ENCODE measurements at regions not wholly inside any gene's neighbourhood (a gene's known extent, or its start where the extent isn't known, plus 50 kb on each side); places are given as distances from the start of the nearest gene placed in this dataset.

GRCh38 chr3:177724020-177724638 is 526.8 kb upstream of the TBL1XR1 start:
- no peak for ATAC-seq
- Histone ChIP-seq H3K9me2 (replicated peaks; ENCODE audit: low read length) (no peaks in the 10 kb centered on the region), H3K27ac (ENCODE audit: low read length) (no peak overlapping the region), H4K20me1 (ENCODE audit: low read length) (no peaks in the 10 kb centered on the region), H3K4me3 (ENCODE audit: low read length) (no peak overlapping the region), H3K4me2 (ENCODE audit: low read length) (no peak overlapping the region), H3K36me3 (ENCODE audit: low read depth, low read length) (no peaks in the 10 kb centered on the region), H3K79me2 (ENCODE audit: low read length) (no peaks in the 10 kb centered on the region), H3K27me3 (ENCODE audit: low read length) (no peaks in the 10 kb centered on the region), H3K4me1 (ENCODE audit: insufficient read depth, low read length) (peaks cover 12% of the 10 kb centered on the region), H2AFZ (ENCODE audit: low read length) (no peak overlapping the region), H3K9ac (ENCODE audit: low read length) (no peak overlapping the region), H3K9me3 (ENCODE audit: low read length) (no peaks in the 10 kb centered on the region), H3F3A (ENCODE audit: low read length, unreplicated experiment) (no peaks in the 10 kb centered on the region)
- TF ChIP-seq EZH2 (IDR thresholded peaks at IDR 0.05; ENCODE audit: low read length, unreplicated experiment), result no peak
- no peak for TF ChIP-seq CTCF (conservative IDR thresholded peaks at IDR 0.05; ENCODE audit: low read depth, low read length)
- TF ChIP-seq EZH2phosphoT487 (IDR thresholded peaks at IDR 0.05; ENCODE audit: borderline replicate concordance, low read length), result no peak
- ChIA-PET POLR2A (ENCODE audit: unreplicated experiment) (no interaction called here), CTCF (no interaction called here)
- BruUV-seq (replicated peaks), result no TSS peak
- DNase-seq, result no peak
- intact Hi-C loops (cut with micrococcal nuclease), result no loop called here

GRCh38 chr3:177725165-177725564 is 527.9 kb upstream of the TBL1XR1 start:
- Histone ChIP-seq H3K4me2 (ENCODE audit: low read length) (no peak overlapping the region), H3K4me3 (ENCODE audit: low read length) (no peak overlapping the region), H3K9me2 (replicated peaks; ENCODE audit: low read length) (no peaks in the 10 kb centered on the region), H3K79me2 (ENCODE audit: low read length) (no peaks in the 10 kb centered on the region), H3K9me3 (ENCODE audit: low read length) (no peaks in the 10 kb centered on the region), H3K27me3 (ENCODE audit: low read length) (no peaks in the 10 kb centered on the region), H2AFZ (ENCODE audit: low read length) (peak overlapping the region; percentile 18; the same call in 1 of the 2 replicates), H3K9ac (ENCODE audit: low read length) (no peak overlapping the region), H3K4me1 (ENCODE audit: insufficient read depth, low read length) (peaks cover 12% of the 10 kb centered on the region), H3K36me3 (ENCODE audit: low read depth, low read length) (no peaks in the 10 kb centered on the region), H3F3A (ENCODE audit: low read length, unreplicated experiment) (no peaks in the 10 kb centered on the region), H4K20me1 (ENCODE audit: low read length) (no peaks in the 10 kb centered on the region), H3K27ac (ENCODE audit: low read length) (no peak overlapping the region)
- CTCF ChIA-PET, result no interaction called here
- BruUV-seq (replicated peaks), result no TSS peak
- ATAC-seq (no peak), DNase-seq (peak; percentile 11)
- intact Hi-C loops (cut with micrococcal nuclease), result no loop called here
- TF ChIP-seq CTCF (conservative IDR thresholded peaks at IDR 0.05; ENCODE audit: low read depth, low read length), result no peak
- no peak for TF ChIP-seq EZH2 (IDR thresholded peaks at IDR 0.05; ENCODE audit: low read length, unreplicated experiment)
- TF ChIP-seq EZH2phosphoT487 (IDR thresholded peaks at IDR 0.05; ENCODE audit: borderline replicate concordance, low read length), result no peak
- POLR2A ChIA-PET (ENCODE audit: unreplicated experiment), result no interaction called here

GRCh38 chr3:177726807-177727206 is 529.5 kb upstream of the TBL1XR1 start:
- Histone ChIP-seq H3K9me2 (replicated peaks; ENCODE audit: low read length) (no peaks in the 10 kb centered on the region), H3K36me3 (ENCODE audit: low read depth, low read length) (no peaks in the 10 kb centered on the region), H3K4me1 (ENCODE audit: insufficient read depth, low read length) (peaks cover 21% of the 10 kb centered on the region), H3K9me3 (ENCODE audit: low read length) (no peaks in the 10 kb centered on the region), H3F3A (ENCODE audit: low read length, unreplicated experiment) (no peaks in the 10 kb centered on the region), H3K27me3 (ENCODE audit: low read length) (no peaks in the 10 kb centered on the region), H3K4me3 (ENCODE audit: low read length) (no peak overlapping the region), H4K20me1 (ENCODE audit: low read length) (no peaks in the 10 kb centered on the region), H3K79me2 (ENCODE audit: low read length) (no peaks in the 10 kb centered on the region), H3K9ac (ENCODE audit: low read length) (no peak overlapping the region), H3K27ac (ENCODE audit: low read length) (no peak overlapping the region), H3K4me2 (ENCODE audit: low read length) (no peak overlapping the region), H2AFZ (ENCODE audit: low read length) (no peak overlapping the region)
- TF ChIP-seq EZH2 (IDR thresholded peaks at IDR 0.05; ENCODE audit: low read length, unreplicated experiment) (no peak), CTCF (conservative IDR thresholded peaks at IDR 0.05; ENCODE audit: low read depth, low read length) (no peak), EZH2phosphoT487 (IDR thresholded peaks at IDR 0.05; ENCODE audit: borderline replicate concordance, low read length) (no peak)
- CTCF ChIA-PET, result no interaction called here
- POLR2A ChIA-PET (ENCODE audit: unreplicated experiment), result no interaction called here
- ATAC-seq (no peak), DNase-seq (no peak)
- intact Hi-C loops (cut with micrococcal nuclease), result no loop called here
- no TSS peak for BruUV-seq (replicated peaks)

Measured in PC-3 (cell line).